NOMO-1 (cell line): ENCODE measurements at regions not wholly inside any gene's neighbourhood (a gene's known extent, or its start where the extent isn't known, plus 50 kb on each side); places are given as distances from the start of the nearest gene placed in this dataset.
"Not testable (repeated sequence)": the region's sequence is repeated elsewhere in the genome, so short reads cannot be mapped to it uniquely, and the experiment has no call there.

Experiments used
- DNase-seq, 2 experiments: peaks; one replicate each; lab custom pipeline; 2025; ENCODE audit not compliant: unreplicated experiment in 2 of 2; lab: John Stamatoyannopoulos, UW

DNA sequence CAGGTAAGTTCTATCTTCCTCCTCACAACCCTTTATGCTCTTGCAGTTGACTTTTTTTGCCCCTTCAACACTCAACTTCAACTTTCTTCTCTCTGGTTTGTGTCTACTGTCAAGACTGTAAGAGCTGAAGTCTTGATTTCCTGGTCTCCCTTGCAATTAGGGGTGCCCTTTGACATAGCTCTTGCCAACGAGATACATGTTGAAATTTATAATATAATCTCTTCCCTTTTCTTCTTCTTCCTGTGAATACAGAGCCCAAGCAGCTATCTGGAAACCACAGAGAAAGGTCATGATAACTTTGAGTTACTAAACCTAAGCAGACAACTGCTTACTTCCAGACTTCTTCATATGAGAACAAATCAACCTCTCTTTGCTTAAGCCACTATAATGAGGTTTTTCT lies 163.5 kb downstream of the MC4R start:
- DNase-seq: peak in 1 of 2 experiments; percentile 24

- peak; percentile 8 to 19 for DNase-seq
Measured at GRCh38 chr18:60202708-60203107, 169.9 kb downstream of the MC4R start.

GRCh38 chr18:60200558-60200957 lies 172.0 kb downstream of the MC4R start:
- no peak for DNase-seq

GRCh38 chr18:60199505-60199904 lies 173.1 kb downstream of the MC4R start:
- no peak for DNase-seq

GRCh38 chr18:60197671-60198462 lies 174.7 kb downstream of the MC4R start:
- DNase-seq: no peak

DNA sequence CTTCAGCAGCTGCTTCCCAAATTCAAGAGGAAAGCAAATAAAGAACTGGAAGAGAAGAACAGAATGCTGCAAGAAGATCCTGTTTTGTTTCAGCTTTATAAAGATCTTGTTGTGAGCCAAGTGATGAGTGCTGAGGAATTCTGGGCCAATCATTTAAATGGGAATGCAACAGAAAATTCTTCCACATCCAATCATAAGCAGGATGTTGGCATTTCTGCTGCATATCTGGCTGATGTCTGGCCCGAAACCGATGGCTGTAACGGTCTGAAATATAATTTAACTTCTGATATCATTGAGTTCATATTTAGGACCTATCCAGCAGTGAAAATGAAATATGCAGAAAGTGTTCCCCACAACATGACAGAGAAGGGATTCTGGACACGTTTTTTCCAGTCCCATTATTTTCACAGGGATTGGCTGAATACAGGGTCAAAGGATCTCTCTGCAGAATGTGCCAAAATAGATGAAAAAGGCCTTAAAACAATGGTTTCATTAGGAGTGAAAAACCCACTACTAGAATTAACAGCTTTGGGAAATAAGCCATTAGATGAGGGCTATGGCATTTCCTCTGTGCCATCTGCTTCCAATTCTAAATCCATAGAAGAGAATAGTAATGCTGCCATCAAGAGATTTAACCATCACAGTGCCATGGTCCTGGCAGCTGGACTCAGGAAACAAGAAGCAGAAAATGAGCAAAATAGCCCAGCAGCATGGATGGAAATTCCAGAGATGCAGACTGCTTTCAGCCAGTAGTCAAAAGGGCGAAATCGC lies 175.6 kb downstream of the MC4R start:
- DNase-seq: no peak

DNA sequence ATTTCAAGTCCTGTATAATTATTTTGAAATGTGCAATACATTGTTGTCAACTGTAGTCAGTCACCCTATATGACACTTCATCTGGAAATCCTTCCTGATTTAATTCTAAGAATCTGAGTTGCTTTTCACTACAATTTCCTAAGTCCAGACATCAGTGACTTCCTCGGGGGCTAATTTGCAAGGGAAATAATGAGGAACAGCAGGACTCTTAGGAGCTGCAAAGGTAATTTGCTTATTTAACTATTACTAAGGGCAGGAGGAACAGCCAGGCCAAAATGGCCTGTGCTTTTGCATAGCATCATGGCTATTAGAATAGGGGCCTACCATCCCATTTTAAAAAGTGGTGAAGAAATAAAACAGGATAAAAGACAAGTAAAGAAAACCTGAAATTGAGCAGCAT lies 178.8 kb downstream of the MC4R start:
- no peak for DNase-seq

- no peak for DNase-seq
Measured at GRCh38 chr18:60191926-60192325, 180.6 kb downstream of the MC4R start.

DNA sequence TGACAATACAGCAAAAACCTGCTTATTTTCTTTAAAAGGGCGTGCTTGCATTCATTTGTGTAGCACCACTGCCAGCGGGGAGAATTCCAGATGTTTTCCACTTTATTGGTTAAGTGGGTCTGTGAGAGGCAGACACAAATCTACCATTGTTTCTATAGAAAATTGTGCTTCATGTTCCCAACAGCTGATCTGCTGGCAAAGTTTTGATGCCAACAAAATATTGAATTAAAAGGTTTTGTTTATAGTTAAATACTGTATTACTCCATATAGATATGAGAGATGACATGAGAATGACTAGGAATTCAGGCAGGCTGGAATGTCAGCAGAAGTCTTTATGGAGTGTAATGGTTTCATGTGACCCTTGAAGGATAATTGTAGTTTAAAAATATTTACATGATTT lies 182.7 kb downstream of the MC4R start:
- no peak for DNase-seq

GRCh38 chr18:60188958-60189357 lies 183.6 kb downstream of the MC4R start:
- no peak for DNase-seq

DNA sequence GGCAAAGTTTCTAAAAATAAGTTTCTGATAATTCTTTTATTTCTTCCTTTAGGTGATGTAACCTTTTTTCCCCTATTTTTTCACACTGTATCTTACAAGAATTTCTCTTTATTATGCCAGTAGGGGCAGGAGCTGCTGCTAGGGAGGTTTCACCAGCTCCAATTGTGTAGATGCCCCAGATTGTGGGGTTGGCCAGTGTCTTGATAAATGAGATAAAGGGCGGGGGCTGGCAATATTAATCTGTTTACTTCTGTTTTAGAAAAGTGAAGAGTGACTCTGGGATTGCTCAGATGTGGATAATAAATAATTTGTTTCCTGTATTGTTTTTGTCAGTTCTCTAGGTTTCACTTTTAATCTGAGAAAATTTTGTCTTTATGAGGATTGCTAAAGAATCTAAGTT lies 190.4 kb downstream of the MC4R start:
- no peak for DNase-seq

DNA sequence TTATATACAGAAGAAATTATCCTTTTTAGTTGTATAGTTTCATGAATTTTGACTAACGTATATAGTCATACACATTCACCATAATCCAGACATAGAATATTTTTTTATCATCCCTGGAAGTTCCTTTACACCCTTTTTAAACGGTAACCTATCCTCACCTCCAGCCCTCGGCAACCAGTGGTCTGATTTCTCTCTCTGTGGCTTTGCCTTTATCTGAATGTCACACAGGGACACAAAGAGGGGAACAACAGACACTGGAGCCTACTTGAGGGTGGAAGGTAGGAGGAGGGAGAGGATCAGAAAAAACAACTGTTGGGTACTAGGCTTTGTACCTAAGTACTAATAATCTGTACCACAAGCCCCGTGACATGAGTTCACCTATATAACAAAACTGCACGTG lies 191.9 kb downstream of the MC4R start:
- no peak for DNase-seq

DNA sequence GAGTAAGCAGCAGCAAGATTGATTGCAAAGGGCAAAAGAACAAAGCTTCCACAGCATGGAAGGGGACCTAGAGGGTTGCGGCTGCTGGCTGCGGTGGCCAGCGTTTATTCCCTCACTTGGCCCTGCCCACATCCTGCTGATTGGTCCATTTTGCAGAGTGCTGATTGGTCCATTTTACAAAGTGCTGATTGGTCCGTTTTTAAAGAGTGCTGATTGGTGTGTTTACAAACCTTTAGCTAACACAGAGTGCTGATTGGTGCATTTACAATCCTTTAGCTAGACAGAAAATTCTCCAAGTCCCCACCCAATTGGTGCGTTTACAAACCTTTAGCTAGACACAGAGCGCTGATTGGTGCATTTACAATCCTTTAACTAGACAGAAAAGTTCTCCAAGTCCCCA lies 194.4 kb downstream of the MC4R start:
- not testable (repeated sequence) for DNase-seq

DNA sequence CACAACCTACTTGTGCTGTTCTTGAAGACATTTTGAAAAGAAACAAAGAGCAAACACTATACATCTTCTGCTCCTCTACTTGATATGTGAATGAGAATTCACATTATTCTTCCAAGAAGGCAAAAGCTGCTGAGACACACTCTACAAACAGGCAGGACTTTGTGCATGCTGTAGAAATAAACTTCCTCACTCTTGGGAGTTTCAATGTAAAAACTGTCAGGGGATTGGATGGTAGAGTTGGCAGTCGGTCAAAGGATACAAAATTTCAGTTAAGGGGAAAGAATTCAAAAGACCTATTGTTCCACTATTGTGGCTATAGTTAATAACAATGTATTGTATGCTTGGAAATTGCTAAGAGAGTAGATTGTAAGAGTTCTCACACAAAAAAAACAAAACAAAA lies 196.3 kb downstream of the MC4R start:
- no peak for DNase-seq

GRCh38 chr18:60174832-60175231 lies 197.7 kb downstream of the MC4R start:
- no peak for DNase-seq

GRCh38 chr18:60172030-60172429 lies 200.5 kb downstream of the MC4R start:
- DNase-seq: no peak

DNA sequence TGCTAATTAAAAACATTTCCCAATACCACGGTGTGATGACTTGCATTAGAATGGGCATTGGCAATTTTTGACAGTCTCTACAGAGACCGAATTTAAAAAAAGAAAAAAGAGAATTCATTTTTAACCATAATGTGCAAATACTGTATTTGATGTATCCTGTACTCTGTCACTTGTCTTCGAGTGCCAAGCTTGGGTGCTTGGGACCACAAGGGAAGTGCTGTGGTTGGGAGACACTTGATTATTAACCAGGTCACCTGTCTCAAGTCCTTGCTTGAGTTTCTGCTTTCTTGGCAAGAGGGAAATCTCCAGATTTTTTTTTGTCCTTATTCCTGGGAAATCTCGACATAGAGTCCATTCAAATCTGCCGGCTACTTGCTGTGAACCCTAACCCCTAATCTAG lies 209.0 kb downstream of the MC4R start:
- DNase-seq: no peak

- peak in 1 of 2 experiments; percentile 24 for DNase-seq
Measured at GRCh38 chr18:60162388-60162787, 210.2 kb downstream of the MC4R start.

- DNase-seq: no peak
Measured at GRCh38 chr18:60157810-60158209, 214.8 kb downstream of the MC4R start.

GRCh38 chr18:60153376-60153775 lies 219.2 kb downstream of the MC4R start:
- DNase-seq: no peak

DNA sequence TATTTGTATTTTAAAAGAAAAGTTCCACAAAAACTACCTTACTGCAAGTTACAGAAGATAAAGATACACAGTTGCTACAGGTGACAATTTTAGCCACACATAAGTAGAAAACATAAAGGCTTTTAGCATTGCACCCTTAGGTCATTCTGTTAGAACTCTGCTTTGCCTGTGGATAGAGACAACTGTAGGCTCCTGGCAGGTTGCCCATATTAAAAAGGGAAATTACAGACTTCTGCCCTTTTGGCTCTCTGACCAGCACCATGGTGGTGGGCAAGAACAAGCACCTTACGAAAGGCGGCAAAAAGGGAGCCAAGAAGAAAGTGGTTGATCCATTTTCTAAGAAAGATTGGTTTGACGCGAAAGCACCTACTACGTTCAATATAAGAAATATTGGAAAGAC lies 223.3 kb downstream of the MC4R start:
- no peak for DNase-seq

- DNase-seq: peak; percentile 16 to 30
Measured at GRCh38 chr18:60147323-60147722, 225.3 kb downstream of the MC4R start.
